AG04450 (cell line): ENCODE measurements at regions not wholly inside any gene's neighbourhood (a gene's known extent, or its start where the extent isn't known, plus 50 kb on each side); places are given as distances from the start of the nearest gene placed in this dataset.
"Not testable (repeated sequence)": the region's sequence is repeated elsewhere in the genome, so short reads cannot be mapped to it uniquely, and the experiment has no call there.

Experiments
- CTCF ChIA-PET: fragments of 300-600, 350-600 bp; formaldehyde crosslinking; extraction: SDS; loops from one replicate; lab custom pipeline; 2022; ENCODE audit warnings: antibody characterized with exemption, inconsistent platforms; lab: Charles Lee
- POLR2A ChIA-PET: fragments of 350-600 bp; formaldehyde crosslinking; extraction: SDS; loops from one replicate; lab custom pipeline; 2021; ENCODE audit warnings: antibody characterized with exemption, inconsistent platforms; lab: Yijun Ruan, JAX
- DNase-seq: peaks from one replicate; pipeline ENCODE4 v3.0.0-alpha.2; 2011; ENCODE audit warnings: low read depth, low spot score
- H3K27ac ChIP-seq: one replicate; pipeline ENCODE4 v1.5.1; 2012; ENCODE audit warnings: low read depth, low read length, control low read depth
- H3K27me3 ChIP-seq: one replicate; pipeline ENCODE4 v1.6.0; 2012; ENCODE audit warnings: low read length; ENCODE audit not compliant: control insufficient read depth, insufficient read depth
- H3K4me3 ChIP-seq: 2 replicates; pipeline ENCODE4 v1.5.1; 2011; ENCODE audit warnings: mild to moderate bottlenecking, low read depth, low read length, control low read depth
- H3K9me3 ChIP-seq: 2 replicates; pipeline ENCODE4 v1.5.1; 2012; ENCODE audit warnings: low read length; ENCODE audit not compliant: control insufficient read depth, insufficient read depth
- TF ChIP-seq, protein P1 (sequence below): IDR thresholded peaks from 2 replicates; pipeline ENCODE4 v1.5.1; 2011; ENCODE audit warnings: low read depth, low read length, control low read depth, inconsistent platforms

DNA sequence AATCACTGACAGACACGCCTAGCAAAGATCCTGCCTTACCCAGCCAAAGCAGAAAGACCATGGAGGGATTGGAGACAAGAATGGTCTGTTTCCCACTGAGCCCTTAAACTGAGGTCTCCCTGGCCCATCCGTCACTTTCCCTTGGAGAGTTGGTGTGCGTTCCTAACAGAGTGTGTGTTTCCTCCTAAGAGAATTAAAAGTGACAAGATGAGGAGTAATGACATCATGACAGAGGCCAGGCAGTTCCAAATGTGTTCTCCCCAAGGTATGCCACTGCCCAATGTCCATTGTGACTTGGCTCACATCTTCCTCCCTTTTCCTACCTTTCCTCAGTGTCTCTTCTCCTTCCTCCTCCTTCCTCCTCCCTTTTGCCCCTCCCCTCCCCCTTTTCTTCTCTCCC lies 295.7 kb downstream of the SIPA1L2 start:
- CTCF ChIA-PET: no interaction called here
- TF ChIP-seq, protein P1, sequence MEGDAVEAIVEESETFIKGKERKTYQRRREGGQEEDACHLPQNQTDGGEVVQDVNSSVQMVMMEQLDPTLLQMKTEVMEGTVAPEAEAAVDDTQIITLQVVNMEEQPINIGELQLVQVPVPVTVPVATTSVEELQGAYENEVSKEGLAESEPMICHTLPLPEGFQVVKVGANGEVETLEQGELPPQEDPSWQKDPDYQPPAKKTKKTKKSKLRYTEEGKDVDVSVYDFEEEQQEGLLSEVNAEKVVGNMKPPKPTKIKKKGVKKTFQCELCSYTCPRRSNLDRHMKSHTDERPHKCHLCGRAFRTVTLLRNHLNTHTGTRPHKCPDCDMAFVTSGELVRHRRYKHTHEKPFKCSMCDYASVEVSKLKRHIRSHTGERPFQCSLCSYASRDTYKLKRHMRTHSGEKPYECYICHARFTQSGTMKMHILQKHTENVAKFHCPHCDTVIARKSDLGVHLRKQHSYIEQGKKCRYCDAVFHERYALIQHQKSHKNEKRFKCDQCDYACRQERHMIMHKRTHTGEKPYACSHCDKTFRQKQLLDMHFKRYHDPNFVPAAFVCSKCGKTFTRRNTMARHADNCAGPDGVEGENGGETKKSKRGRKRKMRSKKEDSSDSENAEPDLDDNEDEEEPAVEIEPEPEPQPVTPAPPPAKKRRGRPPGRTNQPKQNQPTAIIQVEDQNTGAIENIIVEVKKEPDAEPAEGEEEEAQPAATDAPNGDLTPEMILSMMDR: no peak

DNA sequence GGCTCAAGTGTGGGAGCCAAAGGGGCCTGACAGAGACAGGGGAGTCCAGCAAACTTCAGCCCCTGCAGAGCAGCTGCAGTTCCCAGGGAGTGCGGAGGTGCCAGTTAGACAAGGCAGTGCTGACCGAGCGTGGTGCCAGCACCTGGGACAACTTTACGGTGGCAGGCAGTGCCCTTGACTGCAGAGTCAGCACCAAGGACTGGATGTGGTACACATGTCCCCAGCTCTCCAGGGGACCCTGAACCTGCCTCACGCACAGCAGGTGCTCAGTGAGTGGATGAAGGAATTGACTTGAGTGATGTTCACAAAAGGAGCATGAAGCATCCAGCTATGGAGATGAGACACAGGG lies 296.5 kb downstream of the SIPA1L2 start:
- DNase-seq: no peak
- ChIA-PET POLR2A (no interaction called here), CTCF (interaction anchor here (0.6 kb wide), 1 partner anchor 183 kb away, joined by 3 read pairs; no protein-coding TSS in a partner anchor)

More for the DNA sequence above, 295.7 kb downstream of the SIPA1L2 start:
- no peak for DNase-seq
- no peak overlapping the region for H3K4me3 ChIP-seq
- POLR2A ChIA-PET: no interaction called here
- peaks cover 5% of the 10 kb centered on the region; the same call in 1 of the 2 replicates for H3K9me3 ChIP-seq
- peaks cover 10% of the 10 kb centered on the region for H3K27me3 ChIP-seq
- H3K27ac ChIP-seq: no peak overlapping the region

DNA sequence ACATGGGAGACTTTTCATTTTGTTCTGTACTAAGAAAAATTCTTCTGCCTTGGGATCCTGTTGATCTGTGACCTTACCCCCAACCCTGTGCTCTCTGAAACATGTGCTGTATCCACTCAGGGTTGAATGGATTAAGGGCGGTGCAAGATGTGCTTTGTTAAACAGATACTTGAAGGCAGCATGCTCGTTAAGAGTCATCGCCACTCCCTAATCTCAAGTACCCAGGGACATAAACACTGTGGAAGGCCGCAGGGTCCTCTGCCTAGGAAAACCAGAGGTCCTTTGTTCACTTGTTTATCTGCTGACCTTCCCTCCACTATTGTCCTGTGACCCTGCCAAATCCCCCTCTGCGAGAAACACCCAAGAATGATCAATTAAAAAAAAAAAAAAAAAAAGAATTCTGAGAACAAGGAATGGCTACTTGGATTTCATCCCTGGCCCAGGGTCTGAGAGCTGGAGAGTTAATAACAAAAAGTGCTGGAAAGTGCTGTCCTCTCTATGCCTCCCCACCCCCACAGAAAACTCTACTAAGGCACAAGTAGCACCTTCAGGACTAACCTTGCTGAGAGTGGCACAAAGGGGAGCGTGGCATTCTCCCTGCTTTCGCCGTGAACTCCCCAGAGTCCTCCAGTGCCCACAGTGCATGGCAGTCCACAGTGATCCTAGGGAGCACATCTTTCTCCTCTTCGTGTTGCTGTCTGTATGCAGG lies 297.1 kb downstream of the SIPA1L2 start:
- POLR2A ChIA-PET, DNase-seq, H3K27ac ChIP-seq, H3K4me3 ChIP-seq, H3K9me3 ChIP-seq: not testable (repeated sequence)
- CTCF ChIA-PET: interaction anchor here (0.6 kb wide), 1 partner anchor 183 kb away, joined by 3 read pairs; no protein-coding TSS in a partner anchor
- H3K27me3 ChIP-seq: peaks cover 11% of the 10 kb centered on the region

More for the DNA sequence above, 296.5 kb downstream of the SIPA1L2 start:
- H3K9me3 ChIP-seq: peaks cover 5% of the 10 kb centered on the region; the same call in 1 of the 2 replicates
- TF ChIP-seq, protein P1: no peak
- no peak overlapping the region for H3K27ac ChIP-seq
- H3K4me3 ChIP-seq: no peak overlapping the region
- peaks cover 11% of the 10 kb centered on the region for H3K27me3 ChIP-seq

DNA sequence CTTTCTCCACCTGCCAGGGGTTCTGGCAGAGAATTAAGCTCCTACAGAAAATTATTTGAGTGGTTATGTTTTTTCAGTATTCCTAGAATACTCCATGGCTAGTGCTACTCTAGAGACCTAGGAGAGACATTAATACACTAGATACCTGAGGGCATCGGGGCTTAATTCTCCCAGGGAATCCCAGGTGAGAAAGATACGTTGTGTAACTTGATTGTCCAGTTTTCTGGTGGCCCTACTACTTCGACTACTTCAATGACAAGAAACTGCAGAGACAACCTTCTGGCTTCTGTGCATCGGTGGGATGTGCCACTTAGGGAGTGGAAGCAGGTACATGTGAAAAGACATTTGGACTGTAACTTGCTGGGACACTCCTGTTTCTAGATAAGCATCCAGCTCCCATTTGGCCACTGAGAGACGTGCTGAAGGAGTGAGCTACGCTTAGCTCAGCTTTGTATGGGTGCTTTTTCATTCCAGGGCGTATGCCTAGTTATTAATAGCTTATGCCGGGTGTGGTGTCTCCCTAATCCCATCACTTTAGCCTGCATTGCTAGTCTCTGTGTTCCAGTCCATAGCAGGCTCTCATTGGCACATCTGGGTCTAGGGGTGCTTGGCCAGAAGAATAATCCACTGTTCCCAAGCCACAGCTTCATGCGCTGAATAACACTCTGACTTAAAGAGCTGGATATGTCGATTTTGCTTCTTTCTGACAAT lies 300.7 kb downstream of the SIPA1L2 start:
- H3K27ac ChIP-seq: no peak overlapping the region
- peaks cover 3% of the 10 kb centered on the region for H3K27me3 ChIP-seq
- CTCF ChIA-PET: no interaction called here
- H3K4me3 ChIP-seq: no peak overlapping the region
- peaks cover 5% of the 10 kb centered on the region; the same call in 1 of the 2 replicates for H3K9me3 ChIP-seq
- DNase-seq: no peak
- POLR2A ChIA-PET: no interaction called here
- TF ChIP-seq, protein P1: no peak

DNA sequence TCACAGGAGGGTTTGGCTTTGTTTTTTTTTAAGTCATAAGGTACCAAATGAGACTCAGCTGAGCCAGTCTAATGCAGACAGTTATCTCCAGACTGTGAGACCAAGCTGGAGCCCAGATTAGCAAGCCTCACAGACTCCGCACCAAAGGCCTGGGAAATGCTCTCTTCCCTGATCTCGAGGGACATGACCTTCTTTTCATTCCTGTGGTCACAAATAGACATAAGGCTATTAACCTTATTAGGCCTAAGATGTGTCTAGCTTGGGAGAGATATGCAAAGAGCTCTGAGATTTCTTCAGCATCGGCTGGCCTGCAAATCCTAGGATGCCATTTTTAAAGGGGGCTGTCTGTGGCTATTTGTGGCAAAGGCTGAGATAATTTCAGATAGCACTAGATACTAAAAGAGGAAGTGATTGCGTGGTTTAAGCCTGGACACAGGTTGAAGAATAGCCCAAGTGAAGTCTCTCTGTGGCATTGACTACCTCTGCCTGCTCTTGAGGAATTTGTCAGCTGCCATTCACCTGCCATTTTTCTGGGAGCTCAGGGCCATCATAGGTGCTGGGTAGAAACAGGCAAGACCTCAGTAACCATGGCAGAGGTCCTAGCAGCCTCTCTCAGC lies 301.3 kb downstream of the SIPA1L2 start:
- no peak for DNase-seq
- Histone ChIP-seq H3K9me3 (peaks cover 5% of the 10 kb centered on the region; the same call in 1 of the 2 replicates), H3K27me3 (peaks cover 10% of the 10 kb centered on the region), H3K4me3 (no peak overlapping the region), H3K27ac (no peak overlapping the region)
- TF ChIP-seq, protein P1: no peak
- ChIA-PET POLR2A (no interaction called here), CTCF (no interaction called here)
